Transverse colon (tissue), 4 donors: ENCODE measurements at regions not wholly inside any gene's neighbourhood (a gene's known extent, or its start where the extent isn't known, plus 50 kb on each side); places are given as distances from the start of the nearest gene placed in this dataset.

Source experiments
- POLR2A ChIP-seq: fragments of 450-650 bp; IDR thresholded peaks from one replicate; pipeline ENCODE4 v1.6.1; 2016; ENCODE audit warnings: antibody characterized with exemption, mild to moderate bottlenecking, moderate library complexity
- POLR2AphosphoS5 ChIP-seq, 3 donors: sonication (generic); formaldehyde crosslinking; IDR thresholded peaks; one replicate each; pipeline ENCODE4 v1.6.1; 2016; ENCODE audit warnings: antibody characterized with exemption in 3 of 3
- TF ChIP-seq, protein P1 (sequence below), 5 experiments: fragments of 200-600 bp in 3 of 5; fragments of 450-650 bp in 2 of 5; sonication (generic) in 3 of 5; IDR thresholded peaks; 1 replicate in 2 of 5; 2 replicates in 3 of 5; pipeline ENCODE4 v1.5.1; 2016 to 2017; ENCODE audit warnings: antibody characterized with exemption in 5 of 5, inconsistent platforms in 3 of 5, mild to moderate bottlenecking in 2 of 5, moderate library complexity in 1 of 5

DNA sequence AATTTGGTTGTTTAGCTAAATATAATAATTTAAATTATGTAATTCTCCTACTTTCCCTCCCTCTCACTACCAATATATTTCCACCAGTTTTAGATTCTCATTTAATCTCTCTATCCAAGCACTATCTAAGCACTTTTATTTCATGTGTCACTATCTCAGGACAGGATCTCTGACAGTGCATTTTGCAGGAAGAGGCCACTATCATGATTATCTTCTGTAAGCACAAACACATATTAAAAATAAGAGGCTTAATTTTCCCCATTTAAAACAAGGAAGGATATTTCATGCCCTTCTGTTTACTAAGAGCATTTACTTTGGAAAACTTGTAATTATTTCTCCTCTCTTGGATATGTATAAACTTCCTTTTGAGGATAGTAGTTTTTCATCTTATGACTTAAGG, 726.2 kb upstream of the ZNF804A start:
- TF ChIP-seq POLR2A (no peak), POLR2AphosphoS5 (IDR thresholded peaks at IDR 0.05) (no peak)
- TF ChIP-seq, protein P1, sequence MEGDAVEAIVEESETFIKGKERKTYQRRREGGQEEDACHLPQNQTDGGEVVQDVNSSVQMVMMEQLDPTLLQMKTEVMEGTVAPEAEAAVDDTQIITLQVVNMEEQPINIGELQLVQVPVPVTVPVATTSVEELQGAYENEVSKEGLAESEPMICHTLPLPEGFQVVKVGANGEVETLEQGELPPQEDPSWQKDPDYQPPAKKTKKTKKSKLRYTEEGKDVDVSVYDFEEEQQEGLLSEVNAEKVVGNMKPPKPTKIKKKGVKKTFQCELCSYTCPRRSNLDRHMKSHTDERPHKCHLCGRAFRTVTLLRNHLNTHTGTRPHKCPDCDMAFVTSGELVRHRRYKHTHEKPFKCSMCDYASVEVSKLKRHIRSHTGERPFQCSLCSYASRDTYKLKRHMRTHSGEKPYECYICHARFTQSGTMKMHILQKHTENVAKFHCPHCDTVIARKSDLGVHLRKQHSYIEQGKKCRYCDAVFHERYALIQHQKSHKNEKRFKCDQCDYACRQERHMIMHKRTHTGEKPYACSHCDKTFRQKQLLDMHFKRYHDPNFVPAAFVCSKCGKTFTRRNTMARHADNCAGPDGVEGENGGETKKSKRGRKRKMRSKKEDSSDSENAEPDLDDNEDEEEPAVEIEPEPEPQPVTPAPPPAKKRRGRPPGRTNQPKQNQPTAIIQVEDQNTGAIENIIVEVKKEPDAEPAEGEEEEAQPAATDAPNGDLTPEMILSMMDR (IDR thresholded peaks at IDR 0.05): no peak
